HCT116 (cell line): ENCODE measurements at regions not wholly inside any gene's neighbourhood (a gene's known extent, or its start where the extent isn't known, plus 50 kb on each side); places are given as distances from the start of the nearest gene placed in this dataset.

Experiments used
- ATAC-seq: fragments of 200-7000 bp; cut with Tn5 transposase; 2 replicates; pipeline ENCODE4 v1.9.1; 2020; ENCODE audit warnings: mild to moderate bottlenecking, moderate library complexity
- BruUV-seq: library from RNA; stranded (reverse); fragments of 400-500 nt; replicated peaks from 2 replicates; lab custom pipeline; 2021; lab: Mats Ljungman, UMichigan
- CTCF ChIA-PET: fragments of 300-600 bp; sonication (Branson Sonifier 250); formaldehyde crosslinking; loops from one replicate; lab custom pipeline; 2021; ENCODE audit warnings: antibody characterized with exemption; lab: Charles Lee
- POLR2A ChIA-PET: fragments of 300-600, 350-600 bp; sonication (Branson Sonifier 250); formaldehyde crosslinking; loops from one replicate; lab custom pipeline; 2021; ENCODE audit warnings: antibody characterized with exemption; lab: Charles Lee
- RAD21 ChIA-PET, 2 experiments: fragments of 300-600 bp; sonication (Branson Sonifier 250); formaldehyde crosslinking; loops; one replicate each; lab custom pipeline; 2023; ENCODE audit warnings: low total read pairs in 2 of 2; ENCODE audit not compliant: uncharacterized antibody in 2 of 2, unreplicated experiment in 2 of 2, low non-redundant PET in 1 of 2; lab: Charles Lee
- DNase-seq: peaks from one replicate; pipeline ENCODE4 v3.0.0-alpha.2; 2010; ENCODE audit warnings: low read depth, low spot score
- H2AFZ ChIP-seq: fragments of 200-600 bp; shearing (Covaris generic), sonication (generic); 2 replicates; pipeline ENCODE4 v1.6.1; 2017; ENCODE audit warnings: low read depth, mixed run types, mixed read lengths, antibody characterized with exemption, low read length; ENCODE audit not compliant: poor library complexity, severe bottlenecking
- H3K27ac ChIP-seq: 2 replicates; pipeline ENCODE4 v1.5.1; 2012; ENCODE audit warnings: low read depth, low read length
- H3K27me3 ChIP-seq: fragments of 200-600 bp; sonication (generic); 2 replicates; pipeline ENCODE4 v1.6.1; 2016; ENCODE audit warnings: mixed run types, low read length, mixed read lengths; ENCODE audit not compliant: insufficient read depth
- H3K36me3 ChIP-seq, 2 experiments: fragments of 200-500 bp in 1 of 2; fragments of 200-600 bp in 1 of 2; sonication (Bioruptor generic) in 1 of 2; sonication (generic) in 1 of 2; 2 replicates each; pipeline versions ENCODE4 v1.5.1 to v1.6.1; 2014 to 2016; ENCODE audit warnings: low read length in 2 of 2, inconsistent platforms in 1 of 2, mixed read lengths in 1 of 2, mixed run types in 1 of 2; ENCODE audit not compliant: insufficient read depth in 2 of 2, control insufficient read depth in 1 of 2
- H3K4me1 ChIP-seq, 2 experiments: fragments of 200-600 bp in 1 of 2; sonication (generic) in 1 of 2; 2 replicates each; pipeline versions ENCODE4 v1.5.1 to v1.6.1; 2012 to 2017; ENCODE audit warnings: low read length in 2 of 2, inconsistent platforms in 1 of 2, mild to moderate bottlenecking in 1 of 2, mixed read lengths in 1 of 2, mixed run types in 1 of 2, moderate library complexity in 1 of 2; ENCODE audit not compliant: insufficient read depth in 2 of 2, control insufficient read depth in 1 of 2
- H3K4me2 ChIP-seq: fragments of 200-600 bp; sonication (generic); 2 replicates; pipeline ENCODE4 v1.6.1; 2017; ENCODE audit warnings: mixed run types, low read length, mixed read lengths
- H3K4me3 ChIP-seq, 2 experiments: fragments of 200-600 bp in 1 of 2; sonication (generic) in 1 of 2; replicated peaks in 1 of 2; 2 replicates each; pipeline ENCODE4 v1.5.1; 2011 to 2016; ENCODE audit warnings: low read length in 2 of 2, control low read depth in 1 of 2, low read depth in 1 of 2, mild to moderate bottlenecking in 1 of 2, mixed read lengths in 1 of 2, mixed run types in 1 of 2
- H3K79me2 ChIP-seq: fragments of 200-600 bp; sonication (generic); 2 replicates; pipeline ENCODE4 v1.6.1; 2017; ENCODE audit warnings: mild to moderate bottlenecking, mixed run types, low read length, moderate library complexity, mixed read lengths; ENCODE audit not compliant: insufficient read depth
- H3K9ac ChIP-seq: fragments of 200-600 bp; sonication (generic); 2 replicates; pipeline ENCODE4 v1.6.1; 2016; ENCODE audit warnings: low read length, mixed read lengths
- H3K9me2 ChIP-seq: fragments of 200-600 bp; sonication (generic), shearing (Covaris generic); 2 replicates; pipeline ENCODE4 v1.6.1; 2017; ENCODE audit warnings: mixed run types, mild to moderate bottlenecking, moderate library complexity; ENCODE audit not compliant: insufficient read depth
- H3K9me3 ChIP-seq, 2 experiments: fragments of 200-500 bp in 1 of 2; fragments of 200-600 bp in 1 of 2; sonication (Bioruptor generic) in 1 of 2; sonication (generic) in 1 of 2; 2 replicates each; pipeline ENCODE4 v1.6.1; 2014 to 2017; ENCODE audit warnings: low read length in 2 of 2, mixed read lengths in 2 of 2, inconsistent platforms in 1 of 2, low read depth in 1 of 2, mild to moderate bottlenecking in 1 of 2, mixed run types in 1 of 2, moderate library complexity in 1 of 2; ENCODE audit not compliant: control insufficient read depth in 1 of 2, insufficient read depth in 1 of 2
- H4K20me1 ChIP-seq: fragments of 200-600 bp; sonication (generic), shearing (Covaris generic); 2 replicates; pipeline ENCODE4 v1.6.1; 2017; ENCODE audit warnings: mixed run types, mild to moderate bottlenecking, moderate library complexity; ENCODE audit not compliant: insufficient read depth
- ATF3 ChIP-seq: IDR thresholded peaks from 2 replicates; pipeline ENCODE4 v1.6.1; 2012
- CBX3 ChIP-seq: IDR thresholded peaks from 2 replicates; pipeline ENCODE4 v1.6.1; 2012; ENCODE audit warnings: low read depth
- CTCF ChIP-seq, 3 experiments: fragments of 200-600 bp in 1 of 3; sonication (generic) in 1 of 3; IDR thresholded peaks in 2 of 3; conservative IDR thresholded peaks in 1 of 3; 2 replicates each; pipeline ENCODE4 v1.5.1; 2012 to 2017; ENCODE audit warnings: low read depth in 2 of 3, low read length in 2 of 3, antibody characterized with exemption in 1 of 3, borderline replicate concordance in 1 of 3, control low read depth in 1 of 3, mild to moderate bottlenecking in 1 of 3, mixed read lengths in 1 of 3, mixed run types in 1 of 3, moderate library complexity in 1 of 3; ENCODE audit not compliant: insufficient read depth in 1 of 3
- EGR1 ChIP-seq: IDR thresholded peaks from 2 replicates; pipeline ENCODE4 v1.6.1; 2012; ENCODE audit warnings: low read depth
- EZH2 ChIP-seq: fragments of 200-600 bp; sonication (generic); IDR thresholded peaks from 2 replicates; pipeline ENCODE4 v1.6.1; 2017; ENCODE audit warnings: antibody characterized with exemption, mixed run types
- FOSL1 ChIP-seq: IDR thresholded peaks from 2 replicates; pipeline ENCODE4 v1.6.1; 2012; ENCODE audit warnings: low read depth
- JUND ChIP-seq: IDR thresholded peaks from 2 replicates; pipeline ENCODE4 v1.6.1; 2012
- MAX ChIP-seq: IDR thresholded peaks from 2 replicates; pipeline ENCODE4 v1.6.1; 2012
- REST ChIP-seq: IDR thresholded peaks from 2 replicates; pipeline ENCODE4 v1.6.1; 2012; ENCODE audit warnings: low read depth
- SIN3A ChIP-seq: IDR thresholded peaks from 2 replicates; pipeline ENCODE4 v1.6.1; 2012; ENCODE audit warnings: low read depth
- SP1 ChIP-seq: IDR thresholded peaks from 2 replicates; pipeline ENCODE4 v1.6.1; 2012; ENCODE audit warnings: low read depth
- SRF ChIP-seq: IDR thresholded peaks from 2 replicates; pipeline ENCODE4 v1.6.1; 2012; ENCODE audit warnings: low read depth
- YY1 ChIP-seq: IDR thresholded peaks from 2 replicates; pipeline ENCODE4 v1.6.1; 2011; ENCODE audit warnings: low read length, low read depth, moderate library complexity, mild to moderate bottlenecking; ENCODE audit not compliant: insufficient replicate concordance; ENCODE audit errors: extremely low read depth
- ZFX ChIP-seq: fragments of 450-650 bp; IDR thresholded peaks from 2 replicates; pipeline ENCODE4 v1.6.1; 2017
- ZNF274 ChIP-seq: fragments of 200-500 bp; sonication (Bioruptor generic); IDR thresholded peaks from 2 replicates; pipeline ENCODE4 v1.6.1; 2014; ENCODE audit warnings: mild to moderate bottlenecking, low read depth, low read length, inconsistent platforms
- intact Hi-C: fragments of 100-400 bp; cut with micrococcal nuclease; formaldehyde crosslinking; loops from 2 replicates; pipeline ENCODE4 v1.10.0; 2022

GRCh38 chr13:74820809-74821208 lies 661.2 kb downstream of the TBC1D4 start:
- RAD21 ChIA-PET = no interaction called here
- TF ChIP-seq MAX (no peak), ZFX (no peak), EZH2 (no peak), FOSL1 (no peak), ATF3 (no peak), YY1 (no peak), REST (no peak), EGR1 (no peak), CBX3 (no peak), SIN3A (no peak), SP1 (no peak), SRF (no peak), ZNF274 (no peak), CTCF (IDR thresholded peaks at IDR 0.05 in 2 of 3, conservative IDR thresholded peaks at IDR 0.05 in 1 of 3; ENCODE audit: borderline replicate concordance in 1 of 3, insufficient read depth in 1 of 3, low read depth in 2 of 3, low read length in 2 of 3) (no peak), JUND (no peak)
- TF ChIP-seq, all 23 proteins: peak for 0
- Histone ChIP-seq H3K79me2 (no peaks in the 10 kb centered on the region), H2AFZ (no peak overlapping the region), H3K27me3 (no peaks in the 10 kb centered on the region), H4K20me1 (no peaks in the 10 kb centered on the region), H3K27ac (no peak overlapping the region), H3K4me1 (no peaks in the 10 kb centered on the region), H3K4me3 (no peak overlapping the region), H3K9ac (no peak overlapping the region), H3K36me3 (no peaks in the 10 kb centered on the region), H3K9me2 (no peaks in the 10 kb centered on the region), H3K4me2 (no peak overlapping the region), H3K9me3 (no peaks in the 10 kb centered on the region)
- no peak for DNase-seq
- CTCF ChIA-PET = no interaction called here
- ATAC-seq = no peak
- intact Hi-C loops = no loop called here
- POLR2A ChIA-PET = no interaction called here
- BruUV-seq = no TSS peak
